ENCODE measurements at regions not wholly inside any gene's neighbourhood (a gene's known extent, or its start where the extent isn't known, plus 50 kb on each side); places are given as distances from the start of the nearest gene placed in this dataset.

GRCh38 chr10:78783753-78784152 lies 285.0 kb upstream of the ZMIZ1 start:
- no peak for TF ChIP-seq EZH2 (IDR thresholded peaks at IDR 0.05; ENCODE audit: borderline replicate concordance, low read length)
- TF ChIP-seq CTCF (conservative IDR thresholded peaks at IDR 0.05 in 1 of 2, IDR thresholded peaks at IDR 0.05 in 1 of 2; ENCODE audit: extremely low read depth in 1 of 2, insufficient read depth in 1 of 2, low read depth in 1 of 2, low read length in 2 of 2) = no peak

Measured in mammary epithelial cell (primary cell).